A549 (cell line): ENCODE measurements at regions not wholly inside any gene's neighbourhood (a gene's known extent, or its start where the extent isn't known, plus 50 kb on each side); places are given as distances from the start of the nearest gene placed in this dataset.

ENCODE experiments used
- ATAC-seq, 2 experiments: fragments of 200-7000 bp in 1 of 2; fragments of >200 bp in 1 of 2; cut with Nextera tagmentation in 1 of 2; cut with Tn5 transposase in 1 of 2; 3 replicates each; pipeline versions ENCODE4 v1.8.0 to v1.9.1; 2018 to 2020; ENCODE audit warnings: mild to moderate bottlenecking in 1 of 2, moderate library complexity in 1 of 2
- CTCF ChIA-PET: fragments of 300-600 bp; sonication (Branson Sonifier 250); formaldehyde crosslinking; extraction: SDS; loops from one replicate; lab custom pipeline; 2021; ENCODE audit warnings: antibody characterized with exemption, inconsistent platforms; lab: Yijun Ruan, JAX
- POLR2A ChIA-PET: fragments of 350-600 bp; formaldehyde crosslinking; extraction: SDS; loops from one replicate; lab custom pipeline; 2021; ENCODE audit warnings: antibody characterized with exemption, inconsistent platforms; lab: Yijun Ruan, JAX
- DNase-seq, 2 experiments: peaks; one replicate each; pipeline versions ENCODE4 v3.0.0 to v3.0.0-alpha.2; 2011 to 2016; ENCODE audit warnings: low read depth in 1 of 2, low spot score in 1 of 2
- FAIRE-seq: peaks from 2 replicates; lab custom pipeline; 2011; peaks lifted over from hg19 to GRCh38; lab: Jason Lieb, UNC
- H3K27ac ChIP-seq, 2 experiments: fragments of >200 bp; sonication (Bioruptor Twin); formaldehyde crosslinking; 3 replicates each; pipeline ENCODE4 v1.5.1; 2016 to 2017
- H3K4me1 ChIP-seq: fragments of >200 bp; sonication (Bioruptor Twin); formaldehyde crosslinking; 3 replicates; pipeline ENCODE4 v1.6.1; 2016
- H3K4me2 ChIP-seq: fragments of >200 bp; sonication (Bioruptor Twin); formaldehyde crosslinking; 3 replicates; pipeline ENCODE4 v1.6.1; 2016
- H3K4me3 ChIP-seq: fragments of >200 bp; sonication (Bioruptor Twin); formaldehyde crosslinking; 3 replicates; pipeline ENCODE4 v1.5.1; 2016
- H3K9me3 ChIP-seq: fragments of >200 bp; sonication (Bioruptor Twin); formaldehyde crosslinking; 3 replicates; pipeline ENCODE4 v1.6.1; 2016
- CBX8 ChIP-seq: fragments of 200-600 bp; sonication (generic); IDR thresholded peaks from 2 replicates; pipeline ENCODE4 v1.6.1; 2016
- CEBPB ChIP-seq, 2 experiments: fragments of >200 bp in 1 of 2; sonication (Bioruptor Twin) in 1 of 2; formaldehyde crosslinking in 1 of 2; IDR thresholded peaks; 2 replicates each; pipeline ENCODE4 v1.6.1; 2012 to 2016
- CHD2 ChIP-seq: fragments of 150-350 bp; IDR thresholded peaks from 2 replicates; pipeline ENCODE4 v1.6.1; 2014; ENCODE audit warnings: low read length; ENCODE audit not compliant: partially characterized antibody
- EHF ChIP-seq: fragments of 250-450 bp; sonication (Bioruptor Pico); IDR thresholded peaks from 2 replicates; pipeline ENCODE4 v1.5.0; 2020; ENCODE audit warnings: mild to moderate bottlenecking
- EHMT2 ChIP-seq: fragments of 200-600 bp; sonication (generic); IDR thresholded peaks from 2 replicates; pipeline ENCODE4 v1.6.1; 2016; ENCODE audit warnings: antibody characterized with exemption, low read depth, mild to moderate bottlenecking, moderate library complexity
- EP300 ChIP-seq, 2 experiments: fragments of >200 bp; sonication (Bioruptor Twin); formaldehyde crosslinking; IDR thresholded peaks; 2 replicates in 1 of 2; 3 replicates in 1 of 2; pipeline ENCODE4 v1.6.1; 2016 to 2017
- FOSL2 ChIP-seq, 2 experiments: fragments of 450-650 bp in 1 of 2; fragments of >200 bp in 1 of 2; sonication (Bioruptor Twin) in 1 of 2; formaldehyde crosslinking; IDR thresholded peaks; 2 replicates each; pipeline versions ENCODE4 v1.5.0 to v1.6.1; 2016 to 2020; ENCODE audit warnings: mild to moderate bottlenecking in 1 of 2, moderate library complexity in 1 of 2
- GATA3 ChIP-seq: IDR thresholded peaks from 2 replicates; pipeline ENCODE4 v1.6.1; 2012; ENCODE audit warnings: borderline replicate concordance
- HEYL ChIP-seq: fragments of 250-450 bp; sonication (Bioruptor Pico); IDR thresholded peaks from 2 replicates; pipeline ENCODE4 v1.8.0; 2021; ENCODE audit warnings: mild to moderate bottlenecking, moderate library complexity
- HOXB13 ChIP-seq: fragments of 250-450 bp; sonication (Bioruptor Pico); IDR thresholded peaks from 2 replicates; pipeline ENCODE4 v1.5.0; 2020; ENCODE audit warnings: low read depth, mild to moderate bottlenecking, moderate library complexity
- JUNB ChIP-seq: fragments of >200 bp; sonication (Bioruptor Twin); formaldehyde crosslinking; IDR thresholded peaks from 2 replicates; pipeline ENCODE4 v1.6.1; 2016
- MAFK ChIP-seq: fragments of 450-650 bp; IDR thresholded peaks from 2 replicates; pipeline ENCODE4 v1.6.1; 2014; ENCODE audit not compliant: partially characterized antibody
- MYC ChIP-seq: IDR thresholded peaks from 2 replicates; pipeline ENCODE4 v1.6.1; 2012; ENCODE audit warnings: mild to moderate bottlenecking, inconsistent platforms, low read length, improper control_type of control experiment, borderline replicate concordance
- NFE2L2 ChIP-seq: fragments of 150-350 bp; conservative IDR thresholded peaks from 2 replicates; pipeline ENCODE4 v1.6.1; 2014; ENCODE audit warnings: low read length
- NPAS2 ChIP-seq: fragments of 250-450 bp; sonication (Bioruptor Pico); IDR thresholded peaks from 2 replicates; pipeline ENCODE4 v1.8.0; 2022; ENCODE audit warnings: mild to moderate bottlenecking, moderate library complexity, borderline replicate concordance
- NR3C1 ChIP-seq: fragments of >200 bp; sonication (Bioruptor Twin); formaldehyde crosslinking; IDR thresholded peaks from 3 replicates; pipeline ENCODE4 v1.6.1; 2017
- POLR2AphosphoS2 ChIP-seq: conservative IDR thresholded peaks from 2 replicates; pipeline ENCODE4 v1.6.1; 2012; ENCODE audit warnings: low read length, improper control_type of control experiment, inconsistent platforms
- RAD21 ChIP-seq, 2 experiments: fragments of >200 bp in 1 of 2; sonication (Bioruptor Twin) in 1 of 2; formaldehyde crosslinking in 1 of 2; IDR thresholded peaks in 1 of 2; conservative IDR thresholded peaks in 1 of 2; 2 replicates in 1 of 2; 3 replicates in 1 of 2; pipeline ENCODE4 v1.6.1; 2012 to 2018; ENCODE audit warnings: inconsistent platforms in 1 of 2
- RARB ChIP-seq: fragments of 250-450 bp; sonication (Bioruptor Pico); IDR thresholded peaks from 2 replicates; pipeline ENCODE4 v1.8.0; 2021; ENCODE audit warnings: mild to moderate bottlenecking, moderate library complexity
- RFX5 ChIP-seq: fragments of 450-650 bp; IDR thresholded peaks from 2 replicates; pipeline ENCODE4 v1.7.1; 2014; ENCODE audit warnings: antibody characterized with exemption, mild to moderate bottlenecking, moderate library complexity
- RNF2 ChIP-seq: fragments of 200-600 bp; sonication (generic); IDR thresholded peaks from 2 replicates; pipeline ENCODE4 v1.6.1; 2016; ENCODE audit warnings: low read depth, mild to moderate bottlenecking, antibody characterized with exemption, moderate library complexity, borderline replicate concordance
- SMC3 ChIP-seq: fragments of >200 bp; sonication (Bioruptor Twin); formaldehyde crosslinking; IDR thresholded peaks from 3 replicates; pipeline ENCODE4 v1.6.1; 2018; ENCODE audit warnings: inconsistent platforms
- SREBF2 ChIP-seq: fragments of 450-650 bp; IDR thresholded peaks from 2 replicates; pipeline ENCODE4 v1.6.1; 2014; ENCODE audit warnings: mild to moderate bottlenecking, moderate library complexity
- ZC3H11A ChIP-seq: fragments of 450-650 bp; IDR thresholded peaks from 2 replicates; pipeline ENCODE4 v1.6.1; 2014; ENCODE audit warnings: antibody characterized with exemption, mild to moderate bottlenecking
- ZFP36 ChIP-seq: fragments of 450-650 bp; IDR thresholded peaks from 2 replicates; pipeline ENCODE4 v1.6.1; 2014; ENCODE audit warnings: borderline replicate concordance; ENCODE audit not compliant: partially characterized antibody
- ZNF302 ChIP-seq: fragments of 250-450 bp; sonication (Bioruptor Pico); IDR thresholded peaks from 2 replicates; pipeline ENCODE4 v1.9.0; 2021; ENCODE audit warnings: inconsistent platforms, mild to moderate bottlenecking, moderate library complexity
- ZSCAN20 ChIP-seq: fragments of 250-450 bp; sonication (Bioruptor Pico); IDR thresholded peaks from 2 replicates; pipeline ENCODE4 v1.8.0; 2022; ENCODE audit warnings: mild to moderate bottlenecking, moderate library complexity
- WGBS: methylation state at CpG from one replicate; pipeline ENCODE4 v1.1.6; 2017; ENCODE audit errors: missing lambda C conversion rate; 5-methylcytosine and 5-hydroxymethylcytosine counted together
- TF ChIP-seq, protein P1 (sequence below): fragments of >200 bp; sonication (Bioruptor Twin); formaldehyde crosslinking; IDR thresholded peaks from 2 replicates; pipeline ENCODE4 v1.6.1; 2016
- TF ChIP-seq, protein P2 (sequence below): fragments of 450-650 bp; IDR thresholded peaks from 2 replicates; pipeline ENCODE4 v1.6.1; 2014; ENCODE audit warnings: antibody characterized with exemption
- TF ChIP-seq, protein P3 (sequence below): fragments of 250-450 bp; sonication (Bioruptor Pico); IDR thresholded peaks from 2 replicates; pipeline ENCODE4 v1.5.0; 2020; ENCODE audit warnings: low read depth, mild to moderate bottlenecking, moderate library complexity
- TF ChIP-seq, protein P4 (sequence below): fragments of >200 bp; sonication (Bioruptor Twin); formaldehyde crosslinking; IDR thresholded peaks from 3 replicates; pipeline ENCODE4 v1.6.1; 2016
- TF ChIP-seq, protein P5 (sequence below): IDR thresholded peaks from 2 replicates; pipeline ENCODE4 v1.6.1; 2012
- TF ChIP-seq, protein P6 (sequence below): fragments of 150-350 bp; IDR thresholded peaks from 2 replicates; pipeline ENCODE4 v1.6.1; 2014; ENCODE audit warnings: low read depth, mild to moderate bottlenecking, low read length

DNA sequence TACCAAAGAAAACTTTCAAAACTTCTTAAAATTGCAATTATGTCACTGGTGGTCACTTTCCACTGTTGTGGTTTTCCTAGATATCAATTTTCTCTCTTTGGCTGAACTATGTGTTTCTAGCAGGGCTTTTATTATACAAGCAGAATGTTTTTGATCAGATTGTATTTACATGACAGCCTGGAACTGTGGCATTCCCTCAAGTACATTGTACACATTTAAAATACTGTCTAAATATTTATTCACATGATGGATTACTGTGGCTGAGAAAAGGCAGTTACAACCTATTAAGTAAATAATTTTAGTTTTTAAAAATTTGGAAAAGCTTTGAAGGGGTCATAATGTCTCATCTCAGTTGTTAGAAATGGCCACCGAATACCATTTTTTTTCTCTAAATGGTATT, 231.9 kb upstream of the PPP1R3A start:
- H3K27ac ChIP-seq = no peak overlapping the region
- FAIRE-seq (no peak), DNase-seq (no peak), ATAC-seq (no peak)
- no peaks in the 10 kb centered on the region for H3K4me1 ChIP-seq
- 64% methylated on average over 1 of the region's 1 CpG for WGBS
- no peak for TF ChIP-seq EHF
- no peak for TF ChIP-seq ZFP36
- TF ChIP-seq SMC3 = no peak
- no peak for TF ChIP-seq POLR2AphosphoS2
- TF ChIP-seq, protein P1, sequence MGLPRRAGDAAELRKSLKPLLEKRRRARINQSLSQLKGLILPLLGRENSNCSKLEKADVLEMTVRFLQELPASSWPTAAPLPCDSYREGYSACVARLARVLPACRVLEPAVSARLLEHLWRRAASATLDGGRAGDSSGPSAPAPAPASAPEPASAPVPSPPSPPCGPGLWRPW = no peak
- no peak for TF ChIP-seq JUNB
- no peak for TF ChIP-seq RARB (CRISPR knock-in tag)
- TF ChIP-seq MAFK = no peak
- no peak for TF ChIP-seq MYC
- TF ChIP-seq EHMT2 = no peak
- TF ChIP-seq ZSCAN20 = no peak
- TF ChIP-seq, protein P2, sequence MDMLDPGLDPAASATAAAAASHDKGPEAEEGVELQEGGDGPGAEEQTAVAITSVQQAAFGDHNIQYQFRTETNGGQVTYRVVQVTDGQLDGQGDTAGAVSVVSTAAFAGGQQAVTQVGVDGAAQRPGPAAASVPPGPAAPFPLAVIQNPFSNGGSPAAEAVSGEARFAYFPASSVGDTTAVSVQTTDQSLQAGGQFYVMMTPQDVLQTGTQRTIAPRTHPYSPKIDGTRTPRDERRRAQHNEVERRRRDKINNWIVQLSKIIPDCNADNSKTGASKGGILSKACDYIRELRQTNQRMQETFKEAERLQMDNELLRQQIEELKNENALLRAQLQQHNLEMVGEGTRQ = no peak
- TF ChIP-seq HOXB13 = no peak
- no peak for TF ChIP-seq CBX8
- no peak for TF ChIP-seq EP300 (IDR thresholded peaks at IDR 0.05)
- TF ChIP-seq ZC3H11A = no peak
- no peak for TF ChIP-seq SREBF2
- TF ChIP-seq ZNF302 (CRISPR knock-in tag) = no peak
- TF ChIP-seq NR3C1 = no peak
- TF ChIP-seq, protein P3, sequence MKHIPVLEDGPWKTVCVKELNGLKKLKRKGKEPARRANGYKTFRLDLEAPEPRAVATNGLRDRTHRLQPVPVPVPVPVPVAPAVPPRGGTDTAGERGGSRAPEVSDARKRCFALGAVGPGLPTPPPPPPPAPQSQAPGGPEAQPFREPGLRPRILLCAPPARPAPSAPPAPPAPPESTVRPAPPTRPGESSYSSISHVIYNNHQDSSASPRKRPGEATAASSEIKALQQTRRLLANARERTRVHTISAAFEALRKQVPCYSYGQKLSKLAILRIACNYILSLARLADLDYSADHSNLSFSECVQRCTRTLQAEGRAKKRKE (CRISPR knock-in tag) = no peak
- no peak overlapping the region for H3K4me2 ChIP-seq
- H3K9me3 ChIP-seq = no peaks in the 10 kb centered on the region
- POLR2A ChIA-PET = no interaction called here
- H3K4me3 ChIP-seq = no peak overlapping the region
- CTCF ChIA-PET = no interaction called here

DNA sequence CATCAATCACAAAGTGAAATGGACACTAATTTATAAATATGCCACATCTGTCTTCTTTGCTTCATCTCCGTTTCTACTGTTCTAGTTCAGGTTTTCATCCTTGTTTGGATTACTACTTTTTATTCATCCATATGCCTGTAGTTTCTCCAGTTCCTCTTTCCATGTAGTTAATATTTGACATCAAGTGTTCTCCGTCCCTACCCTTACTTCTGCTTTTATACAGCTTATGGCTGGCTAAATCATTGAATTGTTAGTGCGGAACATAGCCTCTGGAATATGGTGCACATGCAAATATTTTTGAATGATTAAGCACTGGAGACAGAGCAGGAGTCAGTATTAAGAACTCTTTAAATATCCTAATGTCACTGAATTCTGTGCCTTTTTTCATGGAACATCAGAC, 230.0 kb upstream of the PPP1R3A start:
- H3K27ac ChIP-seq = no peak overlapping the region
- no peak overlapping the region for H3K4me3 ChIP-seq
- POLR2A ChIA-PET = no interaction called here
- H3K4me2 ChIP-seq = no peak overlapping the region
- ATAC-seq = no peak
- no peak for TF ChIP-seq RAD21 (conservative IDR thresholded peaks at IDR 0.05 in 1 of 2, IDR thresholded peaks at IDR 0.05 in 1 of 2)
- TF ChIP-seq, protein P4, sequence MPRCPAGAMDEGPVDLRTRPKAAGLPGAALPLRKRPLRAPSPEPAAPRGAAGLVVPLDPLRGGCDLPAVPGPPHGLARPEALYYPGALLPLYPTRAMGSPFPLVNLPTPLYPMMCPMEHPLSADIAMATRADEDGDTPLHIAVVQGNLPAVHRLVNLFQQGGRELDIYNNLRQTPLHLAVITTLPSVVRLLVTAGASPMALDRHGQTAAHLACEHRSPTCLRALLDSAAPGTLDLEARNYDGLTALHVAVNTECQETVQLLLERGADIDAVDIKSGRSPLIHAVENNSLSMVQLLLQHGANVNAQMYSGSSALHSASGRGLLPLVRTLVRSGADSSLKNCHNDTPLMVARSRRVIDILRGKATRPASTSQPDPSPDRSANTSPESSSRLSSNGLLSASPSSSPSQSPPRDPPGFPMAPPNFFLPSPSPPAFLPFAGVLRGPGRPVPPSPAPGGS = no peak
- TF ChIP-seq, protein P5, sequence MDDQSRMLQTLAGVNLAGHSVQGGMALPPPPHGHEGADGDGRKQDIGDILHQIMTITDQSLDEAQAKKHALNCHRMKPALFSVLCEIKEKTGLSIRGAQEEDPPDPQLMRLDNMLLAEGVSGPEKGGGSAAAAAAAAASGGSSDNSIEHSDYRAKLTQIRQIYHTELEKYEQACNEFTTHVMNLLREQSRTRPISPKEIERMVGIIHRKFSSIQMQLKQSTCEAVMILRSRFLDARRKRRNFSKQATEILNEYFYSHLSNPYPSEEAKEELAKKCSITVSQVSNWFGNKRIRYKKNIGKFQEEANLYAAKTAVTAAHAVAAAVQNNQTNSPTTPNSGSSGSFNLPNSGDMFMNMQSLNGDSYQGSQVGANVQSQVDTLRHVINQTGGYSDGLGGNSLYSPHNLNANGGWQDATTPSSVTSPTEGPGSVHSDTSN = no peak
- TF ChIP-seq, protein P3 (CRISPR knock-in tag) = no peak
- TF ChIP-seq CHD2 = no peak
- no peak for TF ChIP-seq FOSL2 (IDR thresholded peaks at IDR 0.05)
- TF ChIP-seq FOSL2 (CRISPR knock-in tag; IDR thresholded peaks at IDR 0.05) = no peak
- no peak for TF ChIP-seq HEYL (CRISPR knock-in tag)
- TF ChIP-seq ZSCAN20 = no peak
- TF ChIP-seq RFX5 = no peak
- TF ChIP-seq RNF2 = no peak
- TF ChIP-seq ZFP36 = no peak
- no peak for TF ChIP-seq NR3C1
- TF ChIP-seq, protein P6, sequence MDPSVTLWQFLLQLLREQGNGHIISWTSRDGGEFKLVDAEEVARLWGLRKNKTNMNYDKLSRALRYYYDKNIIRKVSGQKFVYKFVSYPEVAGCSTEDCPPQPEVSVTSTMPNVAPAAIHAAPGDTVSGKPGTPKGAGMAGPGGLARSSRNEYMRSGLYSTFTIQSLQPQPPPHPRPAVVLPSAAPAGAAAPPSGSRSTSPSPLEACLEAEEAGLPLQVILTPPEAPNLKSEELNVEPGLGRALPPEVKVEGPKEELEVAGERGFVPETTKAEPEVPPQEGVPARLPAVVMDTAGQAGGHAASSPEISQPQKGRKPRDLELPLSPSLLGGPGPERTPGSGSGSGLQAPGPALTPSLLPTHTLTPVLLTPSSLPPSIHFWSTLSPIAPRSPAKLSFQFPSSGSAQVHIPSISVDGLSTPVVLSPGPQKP = no peak
- TF ChIP-seq NFE2L2 = no peak
- no peak for TF ChIP-seq MYC
- TF ChIP-seq EP300 (IDR thresholded peaks at IDR 0.05) = no peak
- TF ChIP-seq CEBPB (IDR thresholded peaks at IDR 0.05) = no peak
- no peak for TF ChIP-seq GATA3
- no peak for TF ChIP-seq NPAS2 (CRISPR knock-in tag)
- no peak for FAIRE-seq
- no peak for DNase-seq
- no peaks in the 10 kb centered on the region for H3K9me3 ChIP-seq
- WGBS = 42% methylated on average over 3 of the region's 3 CpGs
- CTCF ChIA-PET = no interaction called here
- no peaks in the 10 kb centered on the region for H3K4me1 ChIP-seq
